Rectal smooth muscle tissue (tissue), 1 donor: ENCODE measurements at regions not wholly inside any gene's neighbourhood (a gene's known extent, or its start where the extent isn't known, plus 50 kb on each side); places are given as distances from the start of the nearest gene placed in this dataset.

Source experiments
- H3K27ac ChIP-seq: one replicate; pipeline ENCODE4 v1.7.0; 2013; ENCODE audit warnings: low read depth, low read length, inconsistent platforms
- H3K27me3 ChIP-seq: one replicate; pipeline ENCODE4 v1.7.0; 2013; ENCODE audit warnings: low read length; ENCODE audit not compliant: control insufficient read depth, insufficient read depth
- H3K36me3 ChIP-seq: one replicate; pipeline ENCODE4 v1.7.0; 2013; ENCODE audit warnings: low read length; ENCODE audit not compliant: control insufficient read depth, insufficient read depth
- H3K4me1 ChIP-seq: one replicate; pipeline ENCODE4 v1.7.0; 2013; ENCODE audit warnings: low read length; ENCODE audit not compliant: control insufficient read depth, insufficient read depth
- H3K4me3 ChIP-seq: one replicate; pipeline ENCODE4 v1.7.0; 2013; ENCODE audit warnings: low read length
- H3K9ac ChIP-seq: one replicate; pipeline ENCODE4 v1.7.0; 2013; ENCODE audit warnings: low read length

GRCh38 chr2:129297430-129297829 lies 682.0 kb upstream of the RAB6C start:
- no peaks in the 10 kb centered on the region for H3K36me3 ChIP-seq
- no peak overlapping the region for H3K4me3 ChIP-seq
- no peaks in the 10 kb centered on the region for H3K27me3 ChIP-seq
- H3K4me1 ChIP-seq = peaks cover 15% of the 10 kb centered on the region
- no peak overlapping the region for H3K27ac ChIP-seq
- no peak overlapping the region for H3K9ac ChIP-seq

GRCh38 chr2:129299338-129299737 lies 680.1 kb upstream of the RAB6C start:
- H3K4me3 ChIP-seq = no peak overlapping the region
- peaks cover 18% of the 10 kb centered on the region for H3K4me1 ChIP-seq
- H3K9ac ChIP-seq = no peak overlapping the region
- H3K27ac ChIP-seq = no peak overlapping the region
- no peaks in the 10 kb centered on the region for H3K27me3 ChIP-seq
- H3K36me3 ChIP-seq = no peaks in the 10 kb centered on the region

- no peak overlapping the region for H3K27ac ChIP-seq
Measured at GRCh38 chr2:129299756-129300155, 679.7 kb upstream of the RAB6C start.

GRCh38 chr2:129300456-129300855 lies 679.0 kb upstream of the RAB6C start:
- H3K4me1 ChIP-seq = peaks cover 18% of the 10 kb centered on the region
- H3K36me3 ChIP-seq = no peaks in the 10 kb centered on the region
- H3K27me3 ChIP-seq = no peaks in the 10 kb centered on the region
- no peak overlapping the region for H3K4me3 ChIP-seq
- no peak overlapping the region for H3K9ac ChIP-seq
- H3K27ac ChIP-seq = no peak overlapping the region

More at GRCh38 chr2:129299756-129300155, 679.7 kb upstream of the RAB6C start:
- Histone ChIP-seq H3K9ac (no peak overlapping the region), H3K4me3 (no peak overlapping the region), H3K4me1 (peaks cover 18% of the 10 kb centered on the region), H3K36me3 (no peaks in the 10 kb centered on the region), H3K27me3 (no peaks in the 10 kb centered on the region)

GRCh38 chr2:129301431-129301913 lies 678.0 kb upstream of the RAB6C start:
- H3K4me1 ChIP-seq = peaks cover 18% of the 10 kb centered on the region
- no peak overlapping the region for H3K4me3 ChIP-seq

GRCh38 chr2:129302106-129302505 lies 677.4 kb upstream of the RAB6C start:
- no peaks in the 10 kb centered on the region for H3K27me3 ChIP-seq
- no peak overlapping the region for H3K9ac ChIP-seq
- H3K4me1 ChIP-seq = peaks cover 18% of the 10 kb centered on the region
- no peaks in the 10 kb centered on the region for H3K36me3 ChIP-seq
- H3K27ac ChIP-seq = peak overlapping the region; percentile 27
- no peak overlapping the region for H3K4me3 ChIP-seq

More at GRCh38 chr2:129301431-129301913, 678.0 kb upstream of the RAB6C start:
- Histone ChIP-seq H3K9ac (no peak overlapping the region), H3K27me3 (no peaks in the 10 kb centered on the region), H3K27ac (peak overlapping the region; percentile 21), H3K36me3 (no peaks in the 10 kb centered on the region)

- Histone ChIP-seq H3K27me3 (no peaks in the 10 kb centered on the region), H3K36me3 (no peaks in the 10 kb centered on the region), H3K27ac (no peak overlapping the region), H3K9ac (no peak overlapping the region), H3K4me3 (no peak overlapping the region), H3K4me1 (peaks cover 18% of the 10 kb centered on the region)
Measured at GRCh38 chr2:129302561-129303183, 676.8 kb upstream of the RAB6C start.

GRCh38 chr2:129314120-129314519 lies 665.3 kb upstream of the RAB6C start:
- no peaks in the 10 kb centered on the region for H3K4me1 ChIP-seq
- H3K27ac ChIP-seq = no peak overlapping the region
- no peaks in the 10 kb centered on the region for H3K27me3 ChIP-seq
- H3K36me3 ChIP-seq = no peaks in the 10 kb centered on the region
- no peak overlapping the region for H3K9ac ChIP-seq
- no peak overlapping the region for H3K4me3 ChIP-seq

- Histone ChIP-seq H3K27ac (no peak overlapping the region), H3K27me3 (no peaks in the 10 kb centered on the region), H3K4me3 (no peak overlapping the region), H3K36me3 (no peaks in the 10 kb centered on the region), H3K9ac (no peak overlapping the region), H3K4me1 (no peaks in the 10 kb centered on the region)
Measured at GRCh38 chr2:129318581-129319421, 660.7 kb upstream of the RAB6C start.

- no peak overlapping the region for H3K9ac ChIP-seq
- no peaks in the 10 kb centered on the region for H3K36me3 ChIP-seq
- no peaks in the 10 kb centered on the region for H3K27me3 ChIP-seq
- no peak overlapping the region for H3K27ac ChIP-seq
- H3K4me3 ChIP-seq = no peak overlapping the region
- H3K4me1 ChIP-seq = no peaks in the 10 kb centered on the region
Measured at GRCh38 chr2:129319422-129319717, 660.1 kb upstream of the RAB6C start.

GRCh38 chr2:129320288-129320687 lies 659.2 kb upstream of the RAB6C start:
- no peak overlapping the region for H3K9ac ChIP-seq
- no peaks in the 10 kb centered on the region for H3K36me3 ChIP-seq
- H3K4me3 ChIP-seq = no peak overlapping the region
- no peaks in the 10 kb centered on the region for H3K4me1 ChIP-seq
- H3K27me3 ChIP-seq = no peaks in the 10 kb centered on the region
- no peak overlapping the region for H3K27ac ChIP-seq

- Histone ChIP-seq H3K36me3 (no peaks in the 10 kb centered on the region), H3K9ac (no peak overlapping the region), H3K27ac (no peak overlapping the region), H3K27me3 (no peaks in the 10 kb centered on the region), H3K4me3 (no peak overlapping the region), H3K4me1 (no peaks in the 10 kb centered on the region)
Measured at GRCh38 chr2:129324349-129324748, 655.1 kb upstream of the RAB6C start.

GRCh38 chr2:129325151-129325550 lies 654.3 kb upstream of the RAB6C start:
- H3K4me1 ChIP-seq = no peaks in the 10 kb centered on the region
- no peaks in the 10 kb centered on the region for H3K36me3 ChIP-seq
- no peak overlapping the region for H3K9ac ChIP-seq
- no peak overlapping the region for H3K4me3 ChIP-seq
- H3K27ac ChIP-seq = no peak overlapping the region
- H3K27me3 ChIP-seq = no peaks in the 10 kb centered on the region
